HG02588 (cell line): ENCODE measurements at regions not wholly inside any gene's neighbourhood (a gene's known extent, or its start where the extent isn't known, plus 50 kb on each side); places are given as distances from the start of the nearest gene placed in this dataset.
"Not testable (repeated sequence)": the region's sequence is repeated elsewhere in the genome, so short reads cannot be mapped to it uniquely, and the experiment has no call there.

Experiments used
- ATAC-seq: cut with Tn5 transposase; IDR thresholded peaks from one replicate; pipeline ENCODE4 v1.9.1; 2021; ENCODE audit warnings: mild to moderate bottlenecking, moderate library complexity; ENCODE audit not compliant: unreplicated experiment

- no peak for ATAC-seq
Measured at GRCh38 chr4:75422998-75423397, 91.2 kb downstream of the RCHY1 start.

- ATAC-seq = no peak
Measured at GRCh38 chr4:75412746-75413145, 101.5 kb downstream of the RCHY1 start.

GRCh38 chr4:75398501-75398900 is 115.7 kb downstream of the RCHY1 start:
- ATAC-seq = no peak

GRCh38 chr4:75391489-75392166 is 122.6 kb downstream of the RCHY1 start:
- ATAC-seq = no peak

- not testable (repeated sequence) for ATAC-seq
Measured at GRCh38 chr4:75386426-75386825, 127.8 kb downstream of the RCHY1 start.

GRCh38 chr4:75385106-75385505 is 129.1 kb downstream of the RCHY1 start:
- no peak for ATAC-seq

GRCh38 chr4:75376543-75376942 is 137.7 kb downstream of the RCHY1 start:
- ATAC-seq = no peak

- no peak for ATAC-seq
Measured at GRCh38 chr4:75371915-75372314, 142.3 kb downstream of the RCHY1 start.

GRCh38 chr4:75370576-75370975 is 143.6 kb downstream of the RCHY1 start:
- no peak for ATAC-seq

GRCh38 chr4:75345423-75345822 is 168.8 kb downstream of the RCHY1 start:
- ATAC-seq = no peak

- no peak for ATAC-seq
Measured at GRCh38 chr4:75344915-75345314, 169.3 kb downstream of the RCHY1 start.

GRCh38 chr4:75343333-75343732 is 170.9 kb downstream of the RCHY1 start:
- ATAC-seq = no peak

- no peak for ATAC-seq
Measured at GRCh38 chr4:75340561-75340960, 173.6 kb downstream of the RCHY1 start.

- no peak for ATAC-seq
Measured at GRCh38 chr4:75338352-75338880, 175.8 kb downstream of the RCHY1 start.

GRCh38 chr4:75327804-75328512 is 186.2 kb downstream of the RCHY1 start:
- ATAC-seq = no peak

- ATAC-seq = no peak
Measured at GRCh38 chr4:75325318-75325979, 188.8 kb downstream of the RCHY1 start.

- ATAC-seq = no peak
Measured at GRCh38 chr4:75321484-75321883, 192.7 kb downstream of the RCHY1 start.

- not testable (repeated sequence) for ATAC-seq
Measured at GRCh38 chr4:75317641-75318040, 196.6 kb downstream of the RCHY1 start.

GRCh38 chr4:75308049-75308448 is 206.2 kb downstream of the RCHY1 start:
- ATAC-seq = no peak

GRCh38 chr4:75306506-75306905 is 207.7 kb downstream of the RCHY1 start:
- no peak for ATAC-seq

- no peak for ATAC-seq
Measured at GRCh38 chr4:75302648-75303047, 211.6 kb downstream of the RCHY1 start.
